ENCODE measurements at regions not wholly inside any gene's neighbourhood (a gene's known extent, or its start where the extent isn't known, plus 50 kb on each side); places are given as distances from the start of the nearest gene placed in this dataset.
"Not testable (repeated sequence)": the region's sequence is repeated elsewhere in the genome, so short reads cannot be mapped to it uniquely, and the experiment has no call there.

- Histone ChIP-seq H3K4me3 (replicated peaks; ENCODE audit: insufficient read depth, low read length) (no peak overlapping the region), H3K27ac (replicated peaks) (no peak overlapping the region), H3K27me3 (ENCODE audit: insufficient read depth, poor library complexity, severe bottlenecking) (no peaks in the 10 kb centered on the region)
- no peak for DNase-seq (ENCODE audit: low read depth in 1 of 2, low spot score in 1 of 2)
- no peak for TF ChIP-seq POLR2AphosphoS5 (IDR thresholded peaks at IDR 0.05; ENCODE audit: low read depth)
- TF ChIP-seq SPI1 (IDR thresholded peaks at IDR 0.05; ENCODE audit: borderline replicate concordance, low read depth): no peak
- TF ChIP-seq GABPA (IDR thresholded peaks at IDR 0.05; ENCODE audit: low read depth): no peak
- no peak for TF ChIP-seq CTCF (IDR thresholded peaks at IDR 0.05; ENCODE audit: insufficient read depth, low read length)
- TF ChIP-seq REST (IDR thresholded peaks at IDR 0.05; ENCODE audit: insufficient replicate concordance, low read depth): no peak
Measured at GRCh38 chr11:43150697-43151096, 161.1 kb upstream of the API5 start.

- Histone ChIP-seq H3K27me3 (ENCODE audit: insufficient read depth, poor library complexity, severe bottlenecking) (no peaks in the 10 kb centered on the region), H3K4me3 (replicated peaks; ENCODE audit: insufficient read depth, low read length) (no peak overlapping the region), H3K27ac (replicated peaks) (no peak overlapping the region)
- no peak for DNase-seq (ENCODE audit: low read depth in 1 of 2, low spot score in 1 of 2)
- no peak for TF ChIP-seq GABPA (IDR thresholded peaks at IDR 0.05; ENCODE audit: low read depth)
Measured at GRCh38 chr11:43164831-43165230, 147.0 kb upstream of the API5 start.

GRCh38 chr11:43165393-43165792, 146.4 kb upstream of the API5 start:
- not testable (repeated sequence) for H3K27me3 ChIP-seq (ENCODE audit: insufficient read depth, poor library complexity, severe bottlenecking); DNase-seq (ENCODE audit: low read depth in 1 of 2, low spot score in 1 of 2); H3K4me3 ChIP-seq (replicated peaks; ENCODE audit: insufficient read depth, low read length); H3K27ac ChIP-seq (replicated peaks)
- TF ChIP-seq CTCF (IDR thresholded peaks at IDR 0.05; ENCODE audit: insufficient read depth, low read length): peak; percentile 11

- H3K27me3 ChIP-seq (ENCODE audit: insufficient read depth, poor library complexity, severe bottlenecking); DNase-seq (ENCODE audit: low read depth in 1 of 2, low spot score in 1 of 2); H3K4me3 ChIP-seq (replicated peaks; ENCODE audit: insufficient read depth, low read length); H3K27ac ChIP-seq (replicated peaks): not testable (repeated sequence)
Measured at GRCh38 chr11:43168241-43168640, 143.6 kb upstream of the API5 start.

GRCh38 chr11:43172477-43172876, 139.3 kb upstream of the API5 start:
- Histone ChIP-seq H3K4me3 (replicated peaks; ENCODE audit: insufficient read depth, low read length) (no peak overlapping the region), H3K27ac (replicated peaks) (no peak overlapping the region), H3K27me3 (ENCODE audit: insufficient read depth, poor library complexity, severe bottlenecking) (no peaks in the 10 kb centered on the region)
- TF ChIP-seq REST (IDR thresholded peaks at IDR 0.05; ENCODE audit: insufficient replicate concordance, low read depth) (no peak), GABPA (IDR thresholded peaks at IDR 0.05; ENCODE audit: low read depth) (no peak), POLR2AphosphoS5 (IDR thresholded peaks at IDR 0.05; ENCODE audit: low read depth) (no peak), CTCF (IDR thresholded peaks at IDR 0.05; ENCODE audit: insufficient read depth, low read length) (no peak), SPI1 (IDR thresholded peaks at IDR 0.05; ENCODE audit: borderline replicate concordance, low read depth) (no peak)
- no peak for DNase-seq (ENCODE audit: low read depth in 1 of 2, low spot score in 1 of 2)
